Neural crest cell (in vitro differentiated cells): ENCODE measurements at regions not wholly inside any gene's neighbourhood (a gene's known extent, or its start where the extent isn't known, plus 50 kb on each side); places are given as distances from the start of the nearest gene placed in this dataset.

ENCODE experiments used
- DNase-seq: peaks from one replicate; pipeline ENCODE4 v3.0.0; 2021; ENCODE audit warnings: low read depth, mixed read lengths, low spot score
- H3K27ac Mint-ChIP-seq: one replicate; pipeline ENCODE4 v1.8.0; 2021; ENCODE audit warnings: mild to moderate bottlenecking, mixed read lengths; ENCODE audit not compliant: unreplicated experiment
- H3K27me3 Mint-ChIP-seq: 2 replicates; pipeline ENCODE4 v1.8.0; 2021; ENCODE audit warnings: low read depth, mild to moderate bottlenecking, mixed read lengths
- H3K36me3 Mint-ChIP-seq: 2 replicates; pipeline ENCODE4 v1.8.0; 2021; ENCODE audit warnings: low read depth, mild to moderate bottlenecking, mixed read lengths
- H3K4me1 Mint-ChIP-seq: 2 replicates; pipeline ENCODE4 v1.8.0; 2021; ENCODE audit warnings: mixed read lengths
- H3K4me3 Mint-ChIP-seq: one replicate; pipeline ENCODE4 v1.8.0; 2021; ENCODE audit warnings: mild to moderate bottlenecking, mixed read lengths
- H3K9me3 Mint-ChIP-seq: 2 replicates; pipeline ENCODE4 v1.8.0; 2021; ENCODE audit warnings: mixed read lengths
- CTCF ChIP-seq: fragments of 200-600 bp; sonication (generic); conservative IDR thresholded peaks from 2 replicates; pipeline ENCODE4 v1.5.0; 2021; ENCODE audit warnings: antibody characterized with exemption, mild to moderate bottlenecking

DNA sequence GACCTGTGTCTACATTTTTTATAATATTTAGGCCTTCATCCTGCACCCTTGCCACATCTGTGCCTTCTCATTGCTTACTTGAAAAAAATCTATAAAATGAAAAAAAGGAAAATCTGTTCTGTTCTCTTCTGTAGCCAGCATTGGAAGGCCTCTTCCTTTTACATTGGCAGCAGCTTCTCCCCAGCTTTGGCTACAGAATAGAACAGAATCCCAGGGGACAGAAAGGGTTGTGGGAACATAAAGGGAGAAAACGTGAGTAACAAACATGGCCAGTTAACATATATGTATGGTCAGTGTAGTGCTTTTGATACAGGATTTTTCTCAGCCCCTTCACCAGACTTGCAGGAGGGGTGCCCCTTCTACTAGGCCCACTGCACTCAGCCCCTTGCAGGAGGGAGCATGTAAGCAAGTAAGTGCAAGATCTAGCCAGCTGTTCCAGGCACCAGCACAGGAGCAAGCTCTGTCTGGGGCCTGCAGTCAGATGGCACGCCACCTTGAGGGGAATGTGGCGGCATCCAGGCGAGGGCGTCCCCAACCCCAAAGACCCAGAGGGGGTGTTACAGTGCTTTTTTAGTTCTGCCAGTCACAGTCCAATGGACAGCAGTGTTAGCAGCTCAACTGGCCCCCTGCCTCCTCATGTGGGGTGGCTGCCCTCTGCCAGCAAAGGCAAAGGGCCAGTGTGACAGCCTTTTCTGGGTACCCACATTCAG is 330.5 kb upstream of the ZNF462 start:
- no peak for TF ChIP-seq CTCF
- no peak for DNase-seq
- H3K27me3 Mint-ChIP-seq, result no peaks in the 10 kb centered on the region
- H3K9me3 Mint-ChIP-seq, result peaks cover 2% of the 10 kb centered on the region
- H3K4me1 Mint-ChIP-seq, result peaks cover 12% of the 10 kb centered on the region
- no peak overlapping the region for H3K4me3 Mint-ChIP-seq
- no peaks in the 10 kb centered on the region for H3K36me3 Mint-ChIP-seq
- peak overlapping the region; percentile 64 for H3K27ac Mint-ChIP-seq

DNA sequence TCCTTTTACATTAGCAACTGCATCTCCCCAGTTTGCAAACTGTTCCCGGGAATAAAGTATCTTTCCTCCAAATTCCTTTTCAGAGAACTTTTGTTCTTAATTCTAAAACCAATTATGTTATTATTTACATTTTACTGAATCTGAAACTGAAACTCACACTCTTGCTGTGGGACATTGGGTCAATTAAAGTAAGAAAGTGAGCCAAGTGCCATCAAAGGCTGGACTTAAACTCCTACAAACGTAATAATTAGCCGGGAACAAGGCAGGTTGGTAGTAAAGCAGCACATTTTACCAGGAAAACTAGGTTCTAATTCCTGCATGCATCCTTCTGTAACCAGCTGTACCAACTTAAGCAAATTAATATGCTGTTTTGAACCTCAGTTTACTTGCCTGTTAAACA is 328.2 kb upstream of the ZNF462 start:
- Mint-ChIP-seq H3K27me3 (no peaks in the 10 kb centered on the region), H3K9me3 (peaks cover 2% of the 10 kb centered on the region), H3K36me3 (no peaks in the 10 kb centered on the region), H3K4me3 (no peak overlapping the region), H3K27ac (no peak overlapping the region), H3K4me1 (peaks cover 12% of the 10 kb centered on the region)
- TF ChIP-seq CTCF, result no peak
- no peak for DNase-seq

DNA sequence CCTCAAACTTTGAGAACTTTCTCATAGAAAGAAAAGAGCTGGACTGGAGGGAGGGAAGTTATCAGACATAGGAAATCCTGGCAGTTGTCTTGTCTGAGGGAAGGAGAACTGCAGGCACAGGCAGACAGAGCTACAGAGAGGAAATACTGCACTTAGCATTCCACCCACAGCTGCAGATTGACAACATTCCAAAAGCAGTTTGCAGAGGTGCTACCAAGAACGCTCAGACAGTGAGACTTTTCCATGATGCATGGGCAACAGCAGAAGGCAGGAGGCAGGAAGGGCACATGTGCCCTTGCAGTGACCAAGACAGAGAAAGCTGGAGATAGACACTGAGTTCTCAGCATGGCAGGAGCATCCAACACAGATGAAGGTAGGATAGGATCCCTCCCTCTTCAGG is 327.5 kb upstream of the ZNF462 start:
- H3K36me3 Mint-ChIP-seq, result no peaks in the 10 kb centered on the region
- no peak overlapping the region for H3K4me3 Mint-ChIP-seq
- H3K4me1 Mint-ChIP-seq, result peaks cover 12% of the 10 kb centered on the region
- no peak for DNase-seq
- no peak overlapping the region for H3K27ac Mint-ChIP-seq
- no peaks in the 10 kb centered on the region for H3K27me3 Mint-ChIP-seq
- no peak for TF ChIP-seq CTCF
- H3K9me3 Mint-ChIP-seq, result peaks cover 2% of the 10 kb centered on the region

DNA sequence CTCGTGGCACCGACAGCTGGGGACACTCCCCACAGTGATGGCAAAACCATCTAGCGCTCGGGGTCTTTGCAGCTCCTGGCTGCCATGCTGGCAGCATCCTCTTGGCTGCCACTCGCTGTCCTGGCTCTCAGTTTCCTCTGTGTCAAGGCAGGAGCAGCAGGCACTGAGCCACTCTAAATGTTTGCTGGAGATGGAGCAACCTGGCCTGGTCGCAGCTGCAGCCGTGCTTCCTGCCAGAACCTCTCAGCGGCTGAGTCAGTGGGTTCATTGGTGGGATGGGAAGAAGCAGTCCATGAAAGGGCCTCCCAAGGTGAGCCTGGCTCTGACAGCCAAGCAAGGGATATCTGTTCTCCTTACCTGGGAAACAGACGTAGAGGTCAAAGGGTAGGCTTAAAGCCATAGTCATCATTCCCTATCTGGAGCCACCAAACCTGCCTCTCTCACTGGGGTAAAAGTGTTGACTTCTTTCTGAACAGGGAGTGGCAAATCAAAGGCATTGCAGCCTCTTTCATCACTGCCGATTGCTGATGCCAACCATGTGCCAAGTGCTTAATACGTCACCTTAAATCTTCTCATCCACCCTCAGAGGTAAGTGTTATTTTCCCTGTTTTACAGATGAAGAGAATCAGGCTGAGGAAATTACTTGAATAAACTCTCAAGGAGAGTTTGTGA is 304.8 kb upstream of the ZNF462 start:
- DNase-seq, result no peak
- Mint-ChIP-seq H3K9me3 (peaks cover 10% of the 10 kb centered on the region), H3K27ac (no peak overlapping the region)

DNA sequence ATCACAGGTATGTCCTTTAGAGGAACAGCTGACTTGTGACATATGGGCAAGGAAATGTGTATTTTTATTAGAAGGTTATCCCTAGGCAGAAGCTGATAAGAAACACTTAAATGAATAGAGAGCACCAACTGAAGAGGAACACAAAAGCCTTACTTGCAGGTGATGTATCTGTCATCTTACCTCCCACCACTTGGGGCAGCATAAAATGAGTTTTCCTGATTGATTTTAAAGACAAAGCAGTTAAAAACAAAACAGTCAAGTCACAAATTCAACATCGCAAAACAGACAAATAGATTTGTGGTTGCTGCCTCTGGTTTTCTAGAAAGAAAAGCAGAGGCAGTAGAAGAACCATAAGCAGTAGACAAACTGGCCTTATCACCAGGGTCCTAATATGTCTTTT is 302.4 kb upstream of the ZNF462 start:
- H3K4me1 Mint-ChIP-seq, result no peaks in the 10 kb centered on the region
- H3K36me3 Mint-ChIP-seq, result peaks cover 2% of the 10 kb centered on the region
- no peaks in the 10 kb centered on the region for H3K27me3 Mint-ChIP-seq
- peaks cover 7% of the 10 kb centered on the region for H3K9me3 Mint-ChIP-seq
- peak; percentile 53 for TF ChIP-seq CTCF
- H3K4me3 Mint-ChIP-seq, result no peak overlapping the region
- no peak overlapping the region for H3K27ac Mint-ChIP-seq
- no peak for DNase-seq

More for the DNA sequence above, 304.8 kb upstream of the ZNF462 start:
- no peak for TF ChIP-seq CTCF
- peaks cover 5% of the 10 kb centered on the region for H3K36me3 Mint-ChIP-seq
- no peaks in the 10 kb centered on the region for H3K4me1 Mint-ChIP-seq
- no peaks in the 10 kb centered on the region for H3K27me3 Mint-ChIP-seq
- no peak overlapping the region for H3K4me3 Mint-ChIP-seq
